ENCODE measurements at regions not wholly inside any gene's neighbourhood (a gene's known extent, or its start where the extent isn't known, plus 50 kb on each side); places are given as distances from the start of the nearest gene placed in this dataset.

GRCh38 chr6:46078294-46078693, 51.5 kb upstream of the ENPP4 start:
- TF ChIP-seq CTCF (IDR thresholded peaks at IDR 0.05) (no peak), CBX2 (IDR thresholded peaks at IDR 0.05; ENCODE audit: borderline replicate concordance, low read depth) (no peak), RCOR1 (IDR thresholded peaks at IDR 0.05; ENCODE audit: low read depth, low read length) (no peak), RAD21 (conservative IDR thresholded peaks at IDR 0.05 in 1 of 2, IDR thresholded peaks at IDR 0.05 in 1 of 2) (no peak)
